Smooth muscle cell (in vitro differentiated cells): ENCODE measurements at regions not wholly inside any gene's neighbourhood (a gene's known extent, or its start where the extent isn't known, plus 50 kb on each side); places are given as distances from the start of the nearest gene placed in this dataset.

Experiments used
- DNase-seq: peaks from one replicate; lab custom pipeline; 2025; ENCODE audit not compliant: unreplicated experiment; lab: John Stamatoyannopoulos, UW
- H2AFZ ChIP-seq: fragments of 200-600 bp; sonication (generic); 2 replicates; pipeline ENCODE4 v1.6.0; 2016; ENCODE audit warnings: antibody characterized with exemption, low read depth, mild to moderate bottlenecking
- H3F3A ChIP-seq: fragments of 200-600 bp; sonication (generic); 2 replicates; pipeline ENCODE4 v1.6.0; 2017; ENCODE audit warnings: antibody characterized with exemption, low read depth
- H3K27ac ChIP-seq: fragments of 200-600 bp; sonication (generic); 2 replicates; pipeline ENCODE4 v1.5.1; 2016; ENCODE audit warnings: low read depth, mild to moderate bottlenecking
- H3K27me3 ChIP-seq: fragments of 200-600 bp; sonication (generic); 2 replicates; pipeline ENCODE4 v1.6.1; 2016; ENCODE audit warnings: low read depth, mild to moderate bottlenecking
- H3K36me3 ChIP-seq: fragments of 200-600 bp; sonication (generic); 2 replicates; pipeline ENCODE4 v1.5.1; 2016; ENCODE audit warnings: low read depth
- H3K4me1 ChIP-seq: fragments of 200-600 bp; sonication (generic); 2 replicates; pipeline ENCODE4 v1.5.1; 2016; ENCODE audit warnings: low read depth
- H3K4me2 ChIP-seq: fragments of 200-600 bp; sonication (generic); 2 replicates; pipeline ENCODE4 v1.6.0; 2016; ENCODE audit warnings: mild to moderate bottlenecking
- H3K4me3 ChIP-seq: fragments of 200-600 bp; sonication (generic); 2 replicates; pipeline ENCODE4 v1.5.1; 2016; ENCODE audit warnings: mild to moderate bottlenecking
- H3K79me2 ChIP-seq: fragments of 200-600 bp; sonication (generic); 2 replicates; pipeline ENCODE4 v1.6.0; 2016; ENCODE audit warnings: low read depth, mild to moderate bottlenecking
- H3K9ac ChIP-seq: fragments of 200-600 bp; sonication (generic); 2 replicates; pipeline ENCODE4 v1.6.0; 2016; ENCODE audit warnings: low read depth
- H3K9me3 ChIP-seq: fragments of 200-600 bp; sonication (generic); replicated peaks from 2 replicates; pipeline ENCODE4 v1.5.1; 2016; ENCODE audit warnings: low read depth
- H4K20me1 ChIP-seq: fragments of 200-600 bp; sonication (generic); 2 replicates; pipeline ENCODE4 v1.6.0; 2016; ENCODE audit warnings: low read depth
- WGBS: methylation state at CpG from one replicate; pipeline ENCODE4 v1.1.7; 2016; ENCODE audit warnings: low lambda C conversion rate; 5-methylcytosine and 5-hydroxymethylcytosine counted together
- TF ChIP-seq, protein P1 (sequence below): fragments of 200-600 bp; sonication (generic); IDR thresholded peaks from 2 replicates; pipeline ENCODE4 v1.5.1; 2017; ENCODE audit warnings: borderline replicate concordance, mild to moderate bottlenecking, antibody characterized with exemption; ENCODE audit not compliant: insufficient read depth, poor library complexity, severe bottlenecking

DNA sequence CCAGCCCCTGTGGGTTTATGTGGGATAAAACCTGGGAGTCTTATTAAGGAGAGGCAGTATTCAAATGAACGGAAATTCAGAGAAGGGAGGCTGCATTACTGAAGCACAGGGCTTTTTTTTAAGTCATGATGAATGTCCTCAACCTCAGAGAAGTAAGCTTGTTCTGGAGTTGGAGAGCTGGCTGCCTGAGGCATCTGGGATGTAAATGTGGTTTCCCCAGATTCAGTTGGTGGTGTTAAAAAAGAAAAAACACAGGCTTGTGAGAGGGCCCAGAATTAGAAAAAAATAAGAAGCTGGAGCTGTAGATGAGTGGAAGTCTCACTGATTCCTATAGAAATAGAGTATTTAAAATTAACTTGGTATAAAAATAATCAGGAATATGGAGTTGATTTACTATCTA lies 64.0 kb upstream of the GPR12 start:
- H3K27ac ChIP-seq: no peak overlapping the region
- H3K36me3 ChIP-seq: no peaks in the 10 kb centered on the region
- no peak overlapping the region for H2AFZ ChIP-seq
- H3K79me2 ChIP-seq: no peaks in the 10 kb centered on the region
- H3K27me3 ChIP-seq: peaks cover 5% of the 10 kb centered on the region
- no peak overlapping the region for H3K4me2 ChIP-seq
- no peaks in the 10 kb centered on the region for H3K9me3 ChIP-seq
- H4K20me1 ChIP-seq: no peaks in the 10 kb centered on the region
- no peaks in the 10 kb centered on the region for H3F3A ChIP-seq
- 0% methylated on average over 1 of the region's 1 CpG for WGBS
- H3K4me1 ChIP-seq: no peaks in the 10 kb centered on the region
- H3K4me3 ChIP-seq: no peak overlapping the region
- no peak for DNase-seq
- H3K9ac ChIP-seq: no peak overlapping the region
- TF ChIP-seq, protein P1, sequence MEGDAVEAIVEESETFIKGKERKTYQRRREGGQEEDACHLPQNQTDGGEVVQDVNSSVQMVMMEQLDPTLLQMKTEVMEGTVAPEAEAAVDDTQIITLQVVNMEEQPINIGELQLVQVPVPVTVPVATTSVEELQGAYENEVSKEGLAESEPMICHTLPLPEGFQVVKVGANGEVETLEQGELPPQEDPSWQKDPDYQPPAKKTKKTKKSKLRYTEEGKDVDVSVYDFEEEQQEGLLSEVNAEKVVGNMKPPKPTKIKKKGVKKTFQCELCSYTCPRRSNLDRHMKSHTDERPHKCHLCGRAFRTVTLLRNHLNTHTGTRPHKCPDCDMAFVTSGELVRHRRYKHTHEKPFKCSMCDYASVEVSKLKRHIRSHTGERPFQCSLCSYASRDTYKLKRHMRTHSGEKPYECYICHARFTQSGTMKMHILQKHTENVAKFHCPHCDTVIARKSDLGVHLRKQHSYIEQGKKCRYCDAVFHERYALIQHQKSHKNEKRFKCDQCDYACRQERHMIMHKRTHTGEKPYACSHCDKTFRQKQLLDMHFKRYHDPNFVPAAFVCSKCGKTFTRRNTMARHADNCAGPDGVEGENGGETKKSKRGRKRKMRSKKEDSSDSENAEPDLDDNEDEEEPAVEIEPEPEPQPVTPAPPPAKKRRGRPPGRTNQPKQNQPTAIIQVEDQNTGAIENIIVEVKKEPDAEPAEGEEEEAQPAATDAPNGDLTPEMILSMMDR: no peak

- no peaks in the 10 kb centered on the region for H3K9me3 ChIP-seq
- no peak overlapping the region for H3K4me2 ChIP-seq
- H3F3A ChIP-seq: no peaks in the 10 kb centered on the region
- H3K27me3 ChIP-seq: peaks cover 15% of the 10 kb centered on the region
- no peaks in the 10 kb centered on the region for H3K79me2 ChIP-seq
- no peak for DNase-seq
- no peaks in the 10 kb centered on the region for H4K20me1 ChIP-seq
- H3K9ac ChIP-seq: no peak overlapping the region
- no peak overlapping the region for H3K4me3 ChIP-seq
- H2AFZ ChIP-seq: no peak overlapping the region
- TF ChIP-seq, protein P1: no peak
- H3K27ac ChIP-seq: no peak overlapping the region
- H3K36me3 ChIP-seq: no peaks in the 10 kb centered on the region
- no peaks in the 10 kb centered on the region for H3K4me1 ChIP-seq
Measured at GRCh38 chr13:26822146-26822545, 61.6 kb upstream of the GPR12 start.

DNA sequence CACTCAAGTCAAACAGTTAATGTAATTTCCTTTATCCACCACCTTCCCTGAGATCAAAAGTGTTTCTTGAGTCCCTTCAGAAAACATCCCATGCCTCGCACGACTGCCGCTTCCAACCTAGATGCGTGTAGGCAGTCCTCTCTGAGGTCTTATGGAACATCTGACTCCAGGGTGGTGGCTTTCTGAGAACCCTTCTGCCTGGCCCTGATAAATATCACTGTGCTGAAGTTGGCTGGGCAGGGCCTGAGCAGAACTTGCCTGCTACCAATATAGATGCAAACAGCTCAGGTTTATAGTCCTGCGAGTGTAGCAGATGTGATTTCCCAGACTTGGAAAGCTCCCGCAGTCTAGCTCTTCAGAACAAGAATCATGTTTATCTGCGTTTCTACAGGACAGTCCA lies 61.1 kb upstream of the GPR12 start:
- no peaks in the 10 kb centered on the region for H3F3A ChIP-seq
- H3K27ac ChIP-seq: no peak overlapping the region
- no peak overlapping the region for H2AFZ ChIP-seq
- no peak overlapping the region for H3K9ac ChIP-seq
- TF ChIP-seq, protein P1: no peak
- 93% methylated on average over 7 of the region's 7 CpGs for WGBS
- no peaks in the 10 kb centered on the region for H3K79me2 ChIP-seq
- no peaks in the 10 kb centered on the region for H3K36me3 ChIP-seq
- no peak overlapping the region for H3K4me3 ChIP-seq
- H3K4me1 ChIP-seq: no peaks in the 10 kb centered on the region
- H4K20me1 ChIP-seq: no peaks in the 10 kb centered on the region
- peaks cover 15% of the 10 kb centered on the region for H3K27me3 ChIP-seq
- no peak for DNase-seq
- H3K4me2 ChIP-seq: no peak overlapping the region
- no peaks in the 10 kb centered on the region for H3K9me3 ChIP-seq

DNA sequence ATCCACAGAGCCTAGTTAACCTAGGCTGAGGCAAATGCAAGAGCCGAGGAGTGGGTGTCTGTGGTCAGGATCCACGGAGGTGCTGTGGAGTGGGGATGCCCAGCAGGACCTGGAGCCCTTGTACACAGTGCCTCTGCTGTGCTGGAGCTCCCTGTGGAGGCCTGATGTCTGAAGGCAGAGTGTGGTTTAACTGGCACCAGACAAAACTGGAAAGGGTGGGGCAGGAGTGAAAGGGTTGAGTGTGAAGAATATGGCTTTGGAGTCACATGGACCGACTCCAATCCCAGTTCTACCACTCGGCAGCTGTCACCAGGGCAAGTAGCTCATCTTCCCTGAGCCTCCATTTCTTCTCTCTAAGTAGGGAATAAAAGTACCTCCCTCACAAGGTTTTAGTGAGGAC lies 60.3 kb upstream of the GPR12 start:
- Histone ChIP-seq H2AFZ (no peak overlapping the region), H3K36me3 (no peaks in the 10 kb centered on the region), H3K4me1 (no peaks in the 10 kb centered on the region), H3K79me2 (no peaks in the 10 kb centered on the region), H3K4me3 (no peak overlapping the region), H4K20me1 (no peaks in the 10 kb centered on the region), H3K4me2 (no peak overlapping the region), H3K27me3 (peaks cover 15% of the 10 kb centered on the region), H3F3A (no peaks in the 10 kb centered on the region), H3K9me3 (no peaks in the 10 kb centered on the region), H3K9ac (no peak overlapping the region), H3K27ac (no peak overlapping the region)
- TF ChIP-seq, protein P1: no peak
- 83% methylated on average over 4 of the region's 4 CpGs for WGBS
- DNase-seq: no peak
